Astrocyte (in vitro differentiated cells and primary cell): ENCODE measurements at regions not wholly inside any gene's neighbourhood (a gene's known extent, or its start where the extent isn't known, plus 50 kb on each side); places are given as distances from the start of the nearest gene placed in this dataset.

Source experiments
- DNase-seq: peaks from one replicate; pipeline ENCODE4 v3.0.0-alpha.2; 2010; ENCODE audit warnings: low read depth
- FAIRE-seq: peaks from 2 replicates; lab custom pipeline; 2011; peaks lifted over from hg19 to GRCh38; lab: Jason Lieb, UNC
- H2AFZ ChIP-seq: 2 replicates; pipeline ENCODE4 v1.6.0; 2012; ENCODE audit warnings: low read depth, low read length, inconsistent platforms
- H3K27ac ChIP-seq: 2 replicates; pipeline ENCODE4 v1.5.1; 2011; ENCODE audit warnings: low read depth, low read length, inconsistent platforms
- H3K27me3 ChIP-seq: 2 replicates; pipeline ENCODE4 v1.6.0; 2011; ENCODE audit warnings: low read length, inconsistent platforms; ENCODE audit not compliant: insufficient read depth
- H3K36me3 ChIP-seq: 2 replicates; pipeline ENCODE4 v1.5.1; 2011; ENCODE audit warnings: low read length, inconsistent platforms; ENCODE audit not compliant: insufficient read depth
- H3K4me1 ChIP-seq: 2 replicates; pipeline ENCODE4 v1.5.1; 2011; ENCODE audit warnings: low read length, inconsistent platforms; ENCODE audit not compliant: insufficient read depth
- H3K4me2 ChIP-seq: 2 replicates; pipeline ENCODE4 v1.6.0; 2012; ENCODE audit warnings: low read length, inconsistent platforms
- H3K4me3 ChIP-seq: 2 replicates; pipeline ENCODE4 v1.5.1; 2011; ENCODE audit warnings: low read depth, mild to moderate bottlenecking, low read length, inconsistent platforms; ENCODE audit not compliant: insufficient read depth
- H3K79me2 ChIP-seq: 2 replicates; pipeline ENCODE4 v1.6.0; 2012; ENCODE audit warnings: mild to moderate bottlenecking, low read length, inconsistent platforms; ENCODE audit not compliant: insufficient read depth
- H3K9ac ChIP-seq: 2 replicates; pipeline ENCODE4 v1.6.0; 2012; ENCODE audit warnings: mild to moderate bottlenecking, low read length, inconsistent platforms
- H3K9me3 ChIP-seq: 2 replicates; pipeline ENCODE4 v1.5.1; 2012; ENCODE audit warnings: low read depth, mild to moderate bottlenecking, low read length, inconsistent platforms; ENCODE audit not compliant: insufficient read depth
- H4K20me1 ChIP-seq: 2 replicates; pipeline ENCODE4 v1.6.0; 2012; ENCODE audit warnings: low read length, inconsistent platforms; ENCODE audit not compliant: insufficient read depth
- H3K27ac Mint-ChIP-seq: one replicate; pipeline ENCODE4 v1.8.0; 2021; ENCODE audit warnings: mild to moderate bottlenecking, mixed read lengths; ENCODE audit not compliant: unreplicated experiment
- H3K27me3 Mint-ChIP-seq: one replicate; pipeline ENCODE4 v1.8.0; 2021; ENCODE audit warnings: low read depth, mixed read lengths; ENCODE audit not compliant: unreplicated experiment
- H3K36me3 Mint-ChIP-seq: one replicate; pipeline ENCODE4 v1.8.0; 2021; ENCODE audit warnings: low read depth, mixed read lengths; ENCODE audit not compliant: unreplicated experiment
- H3K4me1 Mint-ChIP-seq: one replicate; pipeline ENCODE4 v1.8.0; 2021; ENCODE audit warnings: low read depth, mixed read lengths; ENCODE audit not compliant: unreplicated experiment
- H3K4me3 Mint-ChIP-seq: one replicate; pipeline ENCODE4 v1.8.0; 2021; ENCODE audit warnings: mild to moderate bottlenecking, moderate library complexity, mixed read lengths; ENCODE audit not compliant: unreplicated experiment
- H3K9me3 Mint-ChIP-seq: one replicate; pipeline ENCODE4 v1.8.0; 2021; ENCODE audit warnings: mild to moderate bottlenecking, mixed read lengths; ENCODE audit not compliant: unreplicated experiment
- EZH2 ChIP-seq: IDR thresholded peaks from 2 replicates; pipeline ENCODE4 v1.6.1; 2012; ENCODE audit warnings: mild to moderate bottlenecking, low read length, inconsistent platforms; ENCODE audit not compliant: insufficient read depth
- TF ChIP-seq, protein P1 (sequence below): IDR thresholded peaks from 2 replicates; pipeline ENCODE4 v1.5.1; 2011; ENCODE audit warnings: low read depth, mild to moderate bottlenecking, inconsistent platforms, low read length, moderate library complexity; ENCODE audit not compliant: insufficient read depth

DNA sequence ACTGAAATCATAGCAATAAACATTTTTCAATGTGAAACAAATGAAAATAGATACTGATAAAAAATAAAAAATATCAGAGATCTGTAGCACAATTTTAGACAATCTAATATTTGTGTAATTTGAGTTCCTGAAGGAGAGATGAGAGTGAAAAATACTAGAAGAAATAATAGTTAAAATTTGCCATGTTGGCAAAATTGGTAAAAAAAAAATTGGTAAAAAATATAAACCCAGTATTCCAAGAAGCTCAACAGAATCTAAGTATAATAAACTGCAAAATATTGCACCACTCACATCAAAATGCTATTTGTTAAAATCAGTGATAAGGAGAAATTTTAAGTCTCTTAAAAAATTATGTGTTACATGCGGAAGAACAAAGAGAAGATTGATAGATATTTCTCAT is 1680.7 kb downstream of the PCDH7 start:
- FAIRE-seq: no peak
- H3K4me1 ChIP-seq: no peaks in the 10 kb centered on the region
- no peak overlapping the region for H3K4me3 ChIP-seq
- no peak overlapping the region for H3K4me2 ChIP-seq
- no peak overlapping the region for H2AFZ ChIP-seq
- H3K36me3 Mint-ChIP-seq: no peaks in the 10 kb centered on the region
- H3K27me3 Mint-ChIP-seq: no peaks in the 10 kb centered on the region
- no peak for DNase-seq
- H3K9ac ChIP-seq: no peak overlapping the region
- no peaks in the 10 kb centered on the region for H3K9me3 ChIP-seq
- no peak overlapping the region for H3K27ac Mint-ChIP-seq
- TF ChIP-seq EZH2: no peak
- TF ChIP-seq, protein P1, sequence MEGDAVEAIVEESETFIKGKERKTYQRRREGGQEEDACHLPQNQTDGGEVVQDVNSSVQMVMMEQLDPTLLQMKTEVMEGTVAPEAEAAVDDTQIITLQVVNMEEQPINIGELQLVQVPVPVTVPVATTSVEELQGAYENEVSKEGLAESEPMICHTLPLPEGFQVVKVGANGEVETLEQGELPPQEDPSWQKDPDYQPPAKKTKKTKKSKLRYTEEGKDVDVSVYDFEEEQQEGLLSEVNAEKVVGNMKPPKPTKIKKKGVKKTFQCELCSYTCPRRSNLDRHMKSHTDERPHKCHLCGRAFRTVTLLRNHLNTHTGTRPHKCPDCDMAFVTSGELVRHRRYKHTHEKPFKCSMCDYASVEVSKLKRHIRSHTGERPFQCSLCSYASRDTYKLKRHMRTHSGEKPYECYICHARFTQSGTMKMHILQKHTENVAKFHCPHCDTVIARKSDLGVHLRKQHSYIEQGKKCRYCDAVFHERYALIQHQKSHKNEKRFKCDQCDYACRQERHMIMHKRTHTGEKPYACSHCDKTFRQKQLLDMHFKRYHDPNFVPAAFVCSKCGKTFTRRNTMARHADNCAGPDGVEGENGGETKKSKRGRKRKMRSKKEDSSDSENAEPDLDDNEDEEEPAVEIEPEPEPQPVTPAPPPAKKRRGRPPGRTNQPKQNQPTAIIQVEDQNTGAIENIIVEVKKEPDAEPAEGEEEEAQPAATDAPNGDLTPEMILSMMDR: no peak
- no peak overlapping the region for H3K27ac ChIP-seq
- H3K36me3 ChIP-seq: no peaks in the 10 kb centered on the region
- no peak overlapping the region for H3K4me3 Mint-ChIP-seq
- H3K79me2 ChIP-seq: no peaks in the 10 kb centered on the region
- no peaks in the 10 kb centered on the region for H4K20me1 ChIP-seq
- H3K4me1 Mint-ChIP-seq: no peaks in the 10 kb centered on the region
- no peaks in the 10 kb centered on the region for H3K9me3 Mint-ChIP-seq
- no peaks in the 10 kb centered on the region for H3K27me3 ChIP-seq

DNA sequence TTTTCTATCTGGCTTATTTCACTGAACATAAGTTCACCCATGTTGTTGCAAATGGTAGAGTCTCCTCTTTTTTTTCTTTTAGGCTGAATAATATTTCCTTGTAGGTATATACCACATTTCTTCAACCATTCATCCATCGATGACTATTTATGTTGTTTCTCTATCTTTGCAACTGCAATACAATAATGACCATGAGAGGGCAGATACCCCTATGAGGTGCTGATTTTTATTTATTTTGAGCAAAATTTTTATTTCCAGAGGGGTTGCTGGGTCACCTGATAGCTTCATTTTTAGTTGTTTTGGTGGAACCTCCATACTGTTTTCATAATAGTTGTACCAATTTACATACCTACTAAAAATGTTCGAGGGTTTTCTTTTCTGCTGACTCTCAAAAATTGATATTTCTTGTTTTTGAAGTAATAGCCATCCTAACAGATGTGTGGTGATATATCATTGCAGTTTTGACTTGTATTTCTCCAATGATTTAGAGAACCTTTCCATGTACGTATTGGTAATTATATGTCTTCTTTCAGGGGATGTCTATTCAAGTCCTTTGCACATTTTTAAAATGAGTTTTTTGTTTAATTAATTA is 1697.0 kb downstream of the PCDH7 start:
- H4K20me1 ChIP-seq: no peaks in the 10 kb centered on the region
- no peak overlapping the region for H3K9ac ChIP-seq
- no peak overlapping the region for H3K27ac Mint-ChIP-seq
- peaks cover 3% of the 10 kb centered on the region for H3K9me3 Mint-ChIP-seq
- no peak overlapping the region for H2AFZ ChIP-seq
- H3K27me3 Mint-ChIP-seq: no peaks in the 10 kb centered on the region
- no peak for FAIRE-seq
- H3K4me3 Mint-ChIP-seq: no peak overlapping the region
- H3K79me2 ChIP-seq: no peaks in the 10 kb centered on the region
- H3K4me2 ChIP-seq: no peak overlapping the region
- DNase-seq: no peak
- no peaks in the 10 kb centered on the region for H3K36me3 ChIP-seq
- H3K9me3 ChIP-seq: no peaks in the 10 kb centered on the region
- H3K36me3 Mint-ChIP-seq: no peaks in the 10 kb centered on the region
- no peaks in the 10 kb centered on the region for H3K27me3 ChIP-seq
- H3K27ac ChIP-seq: no peak overlapping the region
- no peaks in the 10 kb centered on the region for H3K4me1 Mint-ChIP-seq
- no peaks in the 10 kb centered on the region for H3K4me1 ChIP-seq
- no peak for TF ChIP-seq EZH2
- TF ChIP-seq, protein P1: peak; percentile 27
- no peak overlapping the region for H3K4me3 ChIP-seq

DNA sequence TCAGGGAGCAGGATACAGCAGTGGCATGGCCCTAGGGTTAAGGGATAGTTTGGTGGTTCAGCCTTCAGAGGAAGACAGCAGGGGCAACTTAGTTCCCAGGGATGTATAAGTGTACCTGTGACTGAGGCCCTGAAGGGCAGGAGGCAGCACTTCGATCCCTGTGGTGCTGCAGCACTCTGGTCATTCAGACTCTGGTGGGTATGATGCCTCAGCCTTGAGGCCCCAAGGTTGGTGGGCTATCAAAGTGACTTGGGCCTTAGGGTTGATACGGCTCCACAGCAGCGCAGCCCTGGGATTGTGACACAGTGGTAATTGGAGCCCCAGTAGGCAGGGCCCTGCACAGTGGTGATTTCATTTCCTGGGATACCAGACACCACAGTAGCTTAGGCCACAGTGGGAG is 1703.1 kb downstream of the PCDH7 start:
- Histone ChIP-seq H3K4me1 (no peaks in the 10 kb centered on the region), H3K27ac (no peak overlapping the region), H3K4me3 (no peak overlapping the region), H3K9me3 (peaks cover 7% of the 10 kb centered on the region), H4K20me1 (no peaks in the 10 kb centered on the region), H3K36me3 (no peaks in the 10 kb centered on the region), H2AFZ (no peak overlapping the region), H3K79me2 (no peaks in the 10 kb centered on the region), H3K9ac (no peak overlapping the region), H3K27me3 (no peaks in the 10 kb centered on the region), H3K4me2 (no peak overlapping the region)
- H3K27ac Mint-ChIP-seq: no peak overlapping the region
- H3K9me3 Mint-ChIP-seq: peaks cover 3% of the 10 kb centered on the region
- TF ChIP-seq EZH2: no peak
- TF ChIP-seq, protein P1: no peak
- FAIRE-seq (no peak), DNase-seq (no peak)
- H3K4me1 Mint-ChIP-seq: no peaks in the 10 kb centered on the region
- H3K27me3 Mint-ChIP-seq: no peaks in the 10 kb centered on the region
- H3K36me3 Mint-ChIP-seq: no peaks in the 10 kb centered on the region
- no peak overlapping the region for H3K4me3 Mint-ChIP-seq
